IMR-90 (cell line): ENCODE measurements at regions not wholly inside any gene's neighbourhood (a gene's known extent, or its start where the extent isn't known, plus 50 kb on each side); places are given as distances from the start of the nearest gene placed in this dataset.

Source experiments
- ATAC-seq: fragments of 200-7000 bp; cut with Tn5 transposase; 2 replicates; pipeline ENCODE4 v1.9.1; 2020; ENCODE audit warnings: low read depth, mild to moderate bottlenecking, moderate library complexity
- BruUV-seq: library from RNA; stranded (reverse); fragments of 400-500 nt; replicated peaks from 2 replicates; lab custom pipeline; 2021; lab: Mats Ljungman, UMichigan
- CTCF ChIA-PET: fragments of 300-600 bp; formaldehyde crosslinking; extraction: SDS; loops from one replicate; lab custom pipeline; 2021; ENCODE audit warnings: antibody characterized with exemption; lab: Yijun Ruan, JAX
- POLR2A ChIA-PET: fragments of 300-600 bp; sonication (Branson Sonifier 250); formaldehyde crosslinking; loops from one replicate; lab custom pipeline; 2022; ENCODE audit warnings: antibody characterized with exemption; ENCODE audit not compliant: unreplicated experiment; lab: Charles Lee
- DNase-seq: peaks from one replicate; pipeline ENCODE4 v3.0.0; 2013
- H2AFZ ChIP-seq: replicated peaks from 2 replicates; pipeline ENCODE3; 2013; ENCODE audit warnings: low read length, mild to moderate bottlenecking; ENCODE audit not compliant: poor library complexity
- H2AK5ac ChIP-seq: 2 replicates; pipeline ENCODE4 v1.6.1; 2013; ENCODE audit warnings: low read depth, low read length, inconsistent platforms
- H2AK9ac ChIP-seq: replicated peaks from 2 replicates; pipeline ENCODE3; 2013; ENCODE audit warnings: mild to moderate bottlenecking, low read depth, low read length, moderate library complexity; ENCODE audit not compliant: poor library complexity
- H2BK120ac ChIP-seq: 2 replicates; pipeline ENCODE4 v1.6.1; 2013; ENCODE audit warnings: low read depth, low read length, inconsistent platforms
- H2BK15ac ChIP-seq: 3 replicates; pipeline ENCODE4 v1.6.1; 2013; ENCODE audit warnings: low read depth, low read length, inconsistent platforms
- H2BK20ac ChIP-seq: 2 replicates; pipeline ENCODE4 v1.6.1; 2013; ENCODE audit warnings: low read depth, mild to moderate bottlenecking, inconsistent platforms, low read length, moderate library complexity
- H2BK5ac ChIP-seq: 2 replicates; pipeline ENCODE4 v1.6.1; 2013; ENCODE audit warnings: mild to moderate bottlenecking, low read depth, low read length, inconsistent platforms; ENCODE audit not compliant: poor library complexity, severe bottlenecking
- H3K14ac ChIP-seq: replicated peaks from 2 replicates; pipeline ENCODE4 v1.6.1; 2013; ENCODE audit warnings: low read depth, low read length, inconsistent platforms
- H3K18ac ChIP-seq: 2 replicates; pipeline ENCODE4 v1.6.1; 2013; ENCODE audit warnings: low read depth, low read length, control low read depth
- H3K23ac ChIP-seq: 2 replicates; pipeline ENCODE4 v1.6.1; 2013; ENCODE audit warnings: low read depth, low read length, inconsistent platforms
- H3K27ac ChIP-seq: 2 replicates; pipeline ENCODE4 v1.5.1; 2013; ENCODE audit warnings: mild to moderate bottlenecking, control low read depth, low read length; ENCODE audit not compliant: insufficient read depth
- H3K27me3 ChIP-seq: 2 replicates; pipeline ENCODE4 v1.6.1; 2013; ENCODE audit warnings: low read length; ENCODE audit not compliant: control insufficient read depth, insufficient read depth
- H3K36me3 ChIP-seq: 2 replicates; pipeline ENCODE4 v1.6.1; 2013; ENCODE audit warnings: low read length, mixed read lengths; ENCODE audit not compliant: control insufficient read depth, insufficient read depth
- H3K4ac ChIP-seq: 2 replicates; pipeline ENCODE4 v1.6.1; 2013; ENCODE audit warnings: low read depth, low read length, inconsistent platforms
- H3K4me1 ChIP-seq: 2 replicates; pipeline ENCODE4 v1.6.1; 2013; ENCODE audit warnings: low read length, mixed read lengths; ENCODE audit not compliant: control insufficient read depth, insufficient read depth
- H3K4me2 ChIP-seq: 2 replicates; pipeline ENCODE4 v1.6.1; 2013; ENCODE audit warnings: low read depth, mild to moderate bottlenecking, control low read depth, low read length, moderate library complexity
- H3K4me3 ChIP-seq: 2 replicates; pipeline ENCODE4 v1.5.1; 2013; ENCODE audit warnings: low read depth, mild to moderate bottlenecking, control low read depth, low read length, moderate library complexity; ENCODE audit not compliant: insufficient read depth
- H3K56ac ChIP-seq: 2 replicates; pipeline ENCODE4 v1.6.1; 2013; ENCODE audit warnings: low read length, inconsistent platforms; ENCODE audit not compliant: insufficient read depth; ENCODE audit errors: extremely low read depth
- H3K79me1 ChIP-seq, 2 experiments: 2 replicates each; pipeline ENCODE4 v1.6.1; 2013; ENCODE audit warnings: low read length in 2 of 2, inconsistent platforms in 1 of 2, low read depth in 1 of 2
- H3K9ac ChIP-seq: 2 replicates; pipeline ENCODE4 v1.6.1; 2013; ENCODE audit warnings: low read depth, low read length, control low read depth
- H3K9me1 ChIP-seq: 2 replicates; pipeline ENCODE4 v1.6.1; 2013; ENCODE audit warnings: low read length, inconsistent platforms; ENCODE audit not compliant: insufficient read depth
- H3K9me3 ChIP-seq: 2 replicates; pipeline ENCODE4 v1.6.1; 2013; ENCODE audit warnings: low read length; ENCODE audit not compliant: control insufficient read depth, insufficient read depth
- H4K20me1 ChIP-seq: 2 replicates; pipeline ENCODE4 v1.6.1; 2013; ENCODE audit warnings: low read length, inconsistent platforms; ENCODE audit not compliant: insufficient read depth
- H4K5ac ChIP-seq: 2 replicates; pipeline ENCODE4 v1.6.1; 2013; ENCODE audit warnings: mild to moderate bottlenecking, low read depth, low read length, control low read depth
- H4K8ac ChIP-seq, 2 experiments: 2 replicates each; pipeline ENCODE4 v1.6.1; 2013; ENCODE audit warnings: low read depth in 2 of 2, low read length in 2 of 2, control low read depth in 1 of 2, inconsistent platforms in 1 of 2
- H4K91ac ChIP-seq: 2 replicates; pipeline ENCODE4 v1.6.1; 2013; ENCODE audit warnings: low read depth, low read length, inconsistent platforms; ENCODE audit not compliant: insufficient read depth
- CTCF ChIP-seq: conservative IDR thresholded peaks from 2 replicates; pipeline ENCODE4 v1.5.1; 2012; ENCODE audit warnings: mild to moderate bottlenecking, low read depth, low read length, improper control_type of control experiment
- ELK1 ChIP-seq: fragments of 150-350 bp; IDR thresholded peaks from 2 replicates; pipeline ENCODE4 v1.6.1; 2016; ENCODE audit warnings: low read depth, mild to moderate bottlenecking, low read length, moderate library complexity, borderline replicate concordance
- FOS ChIP-seq: fragments of 150-350 bp; IDR thresholded peaks from 2 replicates; pipeline ENCODE4 v1.6.1; 2016; ENCODE audit warnings: low read depth, low read length
- MAFK ChIP-seq: IDR thresholded peaks from 2 replicates; pipeline ENCODE4 v1.6.1; 2012; ENCODE audit warnings: low read depth, low read length, improper control_type of control experiment
- MAZ ChIP-seq: IDR thresholded peaks from 2 replicates; pipeline ENCODE4 v1.6.1; 2012; ENCODE audit warnings: low read depth, mild to moderate bottlenecking, low read length, improper control_type of control experiment, moderate library complexity, borderline replicate concordance
- NFE2L2 ChIP-seq: fragments of 150-350 bp; IDR thresholded peaks from 2 replicates; pipeline ENCODE4 v1.6.1; 2016; ENCODE audit warnings: low read depth, mild to moderate bottlenecking, low read length
- RCOR1 ChIP-seq: IDR thresholded peaks from 2 replicates; pipeline ENCODE4 v1.6.1; 2012; ENCODE audit warnings: mild to moderate bottlenecking, low read length, improper control_type of control experiment; ENCODE audit not compliant: insufficient replicate concordance
- USF2 ChIP-seq: fragments of 150-350 bp; IDR thresholded peaks from 2 replicates; pipeline ENCODE4 v1.6.1; 2017; ENCODE audit warnings: mild to moderate bottlenecking, antibody characterized with exemption, low read length, low read depth
- WGBS, 2 experiments: methylation state at CpG; one replicate each; pipeline versions ENCODE4 v1.1.5 to v1.1.7; 2013; ENCODE audit warnings: missing lambda C conversion rate in 2 of 2; ENCODE audit not compliant: insufficient read length in 1 of 2; ENCODE audit errors: extremely low coverage in 2 of 2; 5-methylcytosine and 5-hydroxymethylcytosine counted together
- dilution Hi-C: fragments of 300-500 bp; cut with HindIII; formaldehyde crosslinking; loops from one replicate; pipeline ENCODE4 v1.14.3; 2018; ENCODE audit warnings: low sequenced_read_pairs; ENCODE audit not compliant: unreplicated experiment
- in situ Hi-C: fragments of 300-500 bp; cut with MboI; formaldehyde crosslinking; loops from 3 replicates; pipeline ENCODE4 v1.14.3; 2019; ENCODE audit warnings: low sequenced_read_pairs, inconsistent platforms, mixed read lengths
- intact Hi-C: fragments of 100-400 bp; cut with micrococcal nuclease; formaldehyde crosslinking; loops from 2 replicates; pipeline ENCODE4 v1.10.0; 2022

GRCh38 chr10:129372172-129372571 lies 94.9 kb upstream of the MGMT start:
- dilution Hi-C loops, result no loop called here
- no peak overlapping the region for H2BK5ac ChIP-seq
- H2AK9ac ChIP-seq, result no peak overlapping the region
- H3K27ac ChIP-seq, result no peak overlapping the region
- no peak overlapping the region for H3K23ac ChIP-seq
- H2BK15ac ChIP-seq, result no peak overlapping the region
- H4K91ac ChIP-seq, result no peak overlapping the region
- no peak overlapping the region for H2BK120ac ChIP-seq
- DNase-seq, result no peak
- ChIA-PET CTCF (no interaction called here), POLR2A (no interaction called here)
- H3K4me1 ChIP-seq, result no peaks in the 10 kb centered on the region
- H3K79me1 ChIP-seq, result no peaks in the 10 kb centered on the region
- no TSS peak for BruUV-seq
- no peak overlapping the region for H2AFZ ChIP-seq
- H3K14ac ChIP-seq, result no peak overlapping the region
- no peak overlapping the region for H2BK20ac ChIP-seq
- TF ChIP-seq NFE2L2 (no peak), MAFK (no peak), RCOR1 (no peak), CTCF (no peak), ELK1 (no peak), MAZ (no peak), FOS (no peak), USF2 (no peak)
- no peak overlapping the region for H3K4me2 ChIP-seq
- ATAC-seq, result no peak
- no peak overlapping the region for H4K5ac ChIP-seq
- H3K4me3 ChIP-seq, result no peak overlapping the region
- no peak overlapping the region for H2AK5ac ChIP-seq
- no peak overlapping the region for H3K56ac ChIP-seq
- H3K9ac ChIP-seq, result no peak overlapping the region
- H3K18ac ChIP-seq, result no peak overlapping the region
- H3K9me3 ChIP-seq, result peaks cover 14% of the 10 kb centered on the region
- no peaks in the 10 kb centered on the region for H3K9me1 ChIP-seq
- intact Hi-C loops, result no loop called here
- H3K4ac ChIP-seq, result no peak overlapping the region
- no peaks in the 10 kb centered on the region for H3K36me3 ChIP-seq
- H3K27me3 ChIP-seq, result no peaks in the 10 kb centered on the region
- in situ Hi-C loops, result no loop called here
- no peak overlapping the region for H4K8ac ChIP-seq
- WGBS, 2 experiments, result 20% methylated on average over 4 of the region's 9 CpGs; no CpG with 5 or more reads in 1 of the 2 experiments
- H4K20me1 ChIP-seq, result no peaks in the 10 kb centered on the region
